ENCODE measurements at regions not wholly inside any gene's neighbourhood (a gene's known extent, or its start where the extent isn't known, plus 50 kb on each side); places are given as distances from the start of the nearest gene placed in this dataset.
"Not testable (repeated sequence)": the region's sequence is repeated elsewhere in the genome, so short reads cannot be mapped to it uniquely, and the experiment has no call there.

DNA sequence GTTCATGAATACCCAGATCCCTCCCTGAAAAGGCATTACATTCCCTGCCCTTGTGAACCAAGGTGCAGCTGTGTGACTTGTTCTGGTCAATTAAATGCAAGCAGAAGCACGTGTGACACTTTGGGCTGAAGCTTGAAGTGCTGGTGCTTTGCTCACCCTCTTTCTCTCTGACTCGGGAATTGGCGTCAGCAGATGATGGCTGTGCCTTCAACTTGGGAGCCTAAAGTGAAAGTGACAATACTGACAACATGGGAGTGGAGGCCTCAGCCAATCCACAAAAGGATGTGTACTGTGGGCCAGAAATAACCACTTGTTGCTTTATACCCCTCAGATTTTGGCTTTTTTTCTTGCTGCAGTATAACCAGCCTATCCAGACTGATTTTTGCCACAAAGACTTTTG, 148.3 kb upstream of the THY1 start:
- Mint-ChIP-seq H3K4me1 (ENCODE audit: low read depth) (no peaks in the 10 kb centered on the region), H3K27me3 (peaks cover 8% of the 10 kb centered on the region), H3K9me3 (no peaks in the 10 kb centered on the region), H3K27ac (no peak overlapping the region), H3K36me3 (ENCODE audit: low read depth) (no peaks in the 10 kb centered on the region), H3K4me3 (no peak overlapping the region)
- CTCF ChIA-PET: no interaction called here
- TF ChIP-seq, protein P1, sequence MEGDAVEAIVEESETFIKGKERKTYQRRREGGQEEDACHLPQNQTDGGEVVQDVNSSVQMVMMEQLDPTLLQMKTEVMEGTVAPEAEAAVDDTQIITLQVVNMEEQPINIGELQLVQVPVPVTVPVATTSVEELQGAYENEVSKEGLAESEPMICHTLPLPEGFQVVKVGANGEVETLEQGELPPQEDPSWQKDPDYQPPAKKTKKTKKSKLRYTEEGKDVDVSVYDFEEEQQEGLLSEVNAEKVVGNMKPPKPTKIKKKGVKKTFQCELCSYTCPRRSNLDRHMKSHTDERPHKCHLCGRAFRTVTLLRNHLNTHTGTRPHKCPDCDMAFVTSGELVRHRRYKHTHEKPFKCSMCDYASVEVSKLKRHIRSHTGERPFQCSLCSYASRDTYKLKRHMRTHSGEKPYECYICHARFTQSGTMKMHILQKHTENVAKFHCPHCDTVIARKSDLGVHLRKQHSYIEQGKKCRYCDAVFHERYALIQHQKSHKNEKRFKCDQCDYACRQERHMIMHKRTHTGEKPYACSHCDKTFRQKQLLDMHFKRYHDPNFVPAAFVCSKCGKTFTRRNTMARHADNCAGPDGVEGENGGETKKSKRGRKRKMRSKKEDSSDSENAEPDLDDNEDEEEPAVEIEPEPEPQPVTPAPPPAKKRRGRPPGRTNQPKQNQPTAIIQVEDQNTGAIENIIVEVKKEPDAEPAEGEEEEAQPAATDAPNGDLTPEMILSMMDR (IDR thresholded peaks at IDR 0.05): no peak
- intact Hi-C loops (cut with DNase I, micrococcal nuclease): no loop called here
- DNase-seq (no peak), ATAC-seq (ENCODE audit: poor library complexity) (no peak)
- Histone ChIP-seq H3K27me3 (ENCODE audit: control insufficient read depth in 1 of 2, insufficient read depth in 2 of 2, low read length in 2 of 2) (peaks cover 0 to 2% of the 10 kb centered on the region in 2 experiments), H3K36me3 (ENCODE audit: insufficient read depth, low read length) (no peaks in the 10 kb centered on the region), H3K4me1 (ENCODE audit: insufficient read depth, low read length) (no peaks in the 10 kb centered on the region), H3K27ac (ENCODE audit: low read depth in 1 of 2, low read length in 2 of 2) (no peak overlapping the region), H3K9me3 (ENCODE audit: control insufficient read depth in 1 of 2, insufficient read depth in 1 of 2, low read length in 2 of 2) (no peaks in the 10 kb centered on the region), H3K4me3 (ENCODE audit: low read length) (no peak overlapping the region)
- POLR2A ChIA-PET: no interaction called here

GRCh38 chr11:119567688-119568582, 145.0 kb upstream of the THY1 start:
- no peaks in the 10 kb centered on the region for H3K9me3 Mint-ChIP-seq
- Histone ChIP-seq H3K27me3 (ENCODE audit: control insufficient read depth in 1 of 2, insufficient read depth in 2 of 2, low read length in 2 of 2) (peaks cover 0 to 4% of the 10 kb centered on the region in 2 experiments), H3K4me3 (ENCODE audit: low read length) (no peak overlapping the region), H3K4me1 (ENCODE audit: insufficient read depth, low read length) (no peaks in the 10 kb centered on the region), H3K36me3 (ENCODE audit: insufficient read depth, low read length) (no peaks in the 10 kb centered on the region), H3K27ac (ENCODE audit: low read depth in 1 of 2, low read length in 2 of 2) (no peak overlapping the region), H3K9me3 (ENCODE audit: control insufficient read depth in 1 of 2, insufficient read depth in 1 of 2, low read length in 2 of 2) (no peaks in the 10 kb centered on the region)
- no peak for DNase-seq
- peaks cover 11% of the 10 kb centered on the region for H3K27me3 Mint-ChIP-seq
- ATAC-seq (ENCODE audit: poor library complexity): no peak
- no peak overlapping the region for H3K4me3 Mint-ChIP-seq
- no peaks in the 10 kb centered on the region for H3K36me3 Mint-ChIP-seq (ENCODE audit: low read depth)
- ChIA-PET CTCF (no interaction called here), POLR2A (no interaction called here)
- TF ChIP-seq, protein P1 (IDR thresholded peaks at IDR 0.05): no peak
- intact Hi-C loops (cut with DNase I, micrococcal nuclease): no loop called here
- H3K27ac Mint-ChIP-seq: no peak overlapping the region
- no peaks in the 10 kb centered on the region for H3K4me1 Mint-ChIP-seq (ENCODE audit: low read depth)

DNA sequence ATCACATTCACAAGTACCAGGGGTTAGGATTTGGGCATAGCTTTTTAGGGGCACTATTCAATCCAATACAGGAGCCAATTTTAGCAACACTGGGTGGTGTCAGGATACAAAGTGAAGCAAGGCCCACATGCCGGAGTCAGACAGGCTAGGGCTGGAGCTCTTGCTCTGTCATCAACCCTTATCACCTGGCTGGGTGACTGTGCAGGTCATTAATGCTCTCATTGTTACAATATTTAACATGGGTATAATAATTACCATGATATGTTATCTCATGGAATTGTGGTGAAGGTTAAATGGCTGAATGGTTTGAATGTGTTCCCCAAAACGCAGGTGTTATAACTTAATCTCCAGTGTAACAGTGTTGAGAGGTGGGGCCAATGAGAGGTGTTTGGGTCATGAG, 143.3 kb upstream of the THY1 start:
- no peak overlapping the region for H3K27ac Mint-ChIP-seq
- intact Hi-C loops (cut with DNase I, micrococcal nuclease): no loop called here
- TF ChIP-seq, protein P1 (IDR thresholded peaks at IDR 0.05): no peak
- Histone ChIP-seq H3K36me3 (ENCODE audit: insufficient read depth, low read length) (no peaks in the 10 kb centered on the region), H3K4me3 (ENCODE audit: low read length) (no peak overlapping the region), H3K4me1 (ENCODE audit: insufficient read depth, low read length) (no peaks in the 10 kb centered on the region), H3K27ac (ENCODE audit: low read depth in 1 of 2, low read length in 2 of 2) (no peak overlapping the region), H3K27me3 (ENCODE audit: control insufficient read depth in 1 of 2, insufficient read depth in 2 of 2, low read length in 2 of 2) (peaks cover 0 to 4% of the 10 kb centered on the region in 2 experiments), H3K9me3 (ENCODE audit: control insufficient read depth in 1 of 2, insufficient read depth in 1 of 2, low read length in 2 of 2) (no peaks in the 10 kb centered on the region)
- H3K4me3 Mint-ChIP-seq: no peak overlapping the region
- H3K9me3 Mint-ChIP-seq: peaks cover 4% of the 10 kb centered on the region
- no peak for DNase-seq
- POLR2A ChIA-PET: no interaction called here
- no peaks in the 10 kb centered on the region for H3K4me1 Mint-ChIP-seq (ENCODE audit: low read depth)
- H3K36me3 Mint-ChIP-seq (ENCODE audit: low read depth): no peaks in the 10 kb centered on the region
- peaks cover 24% of the 10 kb centered on the region for H3K27me3 Mint-ChIP-seq
- no peak for ATAC-seq (ENCODE audit: poor library complexity)
- CTCF ChIA-PET: no interaction called here

- H3K9me3 ChIP-seq (ENCODE audit: control insufficient read depth in 1 of 2, insufficient read depth in 1 of 2, low read length in 2 of 2); DNase-seq; H3K27ac Mint-ChIP-seq; H3K4me3 ChIP-seq (ENCODE audit: low read length); H3K36me3 ChIP-seq (ENCODE audit: insufficient read depth, low read length); H3K4me1 ChIP-seq (ENCODE audit: insufficient read depth, low read length); H3K27me3 ChIP-seq (ENCODE audit: control insufficient read depth in 1 of 2, insufficient read depth in 2 of 2, low read length in 2 of 2); H3K4me1 Mint-ChIP-seq (ENCODE audit: low read depth); H3K27ac ChIP-seq (ENCODE audit: low read depth in 1 of 2, low read length in 2 of 2); H3K9me3 Mint-ChIP-seq; intact Hi-C loops (cut with DNase I, micrococcal nuclease); CTCF ChIA-PET; H3K4me3 Mint-ChIP-seq; POLR2A ChIA-PET; H3K36me3 Mint-ChIP-seq (ENCODE audit: low read depth); ATAC-seq (ENCODE audit: poor library complexity): not testable (repeated sequence)
- peaks cover 24% of the 10 kb centered on the region for H3K27me3 Mint-ChIP-seq
Observed at GRCh38 chr11:119565693-119566092, 142.7 kb upstream of the THY1 start.
